Omental fat pad (tissue), 3 donors: ENCODE measurements at regions not wholly inside any gene's neighbourhood (a gene's known extent, or its start where the extent isn't known, plus 50 kb on each side); places are given as distances from the start of the nearest gene placed in this dataset.

Source experiments
- ATAC-seq: fragments of 150-250 bp; one replicate; pipeline ENCODE4 v1.9.1; 2016; ENCODE audit warnings: mild to moderate bottlenecking, moderate library complexity; ENCODE audit not compliant: low FRiP score
- DNase-seq: peaks from one replicate; pipeline ENCODE4 v3.0.0-alpha.2; 2019; ENCODE audit warnings: low spot score
- TF ChIP-seq, protein P1 (sequence below), 3 donors: fragments of 450-650 bp; IDR thresholded peaks; one replicate each; pipeline ENCODE4 v1.5.1; 2016 to 2017; ENCODE audit warnings: antibody characterized with exemption in 3 of 3, mild to moderate bottlenecking in 3 of 3, moderate library complexity in 2 of 3

DNA sequence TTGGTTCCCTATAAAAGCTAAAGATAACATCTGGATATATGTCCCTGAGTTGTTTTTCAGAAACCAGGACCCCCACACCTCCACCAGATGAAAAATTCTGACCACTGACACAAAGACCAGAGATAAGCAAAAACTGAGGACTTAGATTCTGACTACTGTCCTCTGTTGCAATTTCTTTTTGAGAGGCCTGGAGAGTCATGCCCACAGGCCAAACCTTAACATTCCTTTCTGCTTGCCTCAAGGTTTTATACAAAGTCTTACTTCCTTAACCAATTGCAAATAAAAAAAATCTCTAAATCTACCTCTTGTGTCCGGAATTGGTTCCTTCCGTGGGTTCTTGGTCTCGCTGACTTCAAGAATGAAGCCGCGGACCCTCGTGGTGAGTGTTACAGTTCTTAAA, 228.5 kb downstream of the ABCC12 start:
- DNase-seq (no peak), ATAC-seq (no peak)
- TF ChIP-seq, protein P1, sequence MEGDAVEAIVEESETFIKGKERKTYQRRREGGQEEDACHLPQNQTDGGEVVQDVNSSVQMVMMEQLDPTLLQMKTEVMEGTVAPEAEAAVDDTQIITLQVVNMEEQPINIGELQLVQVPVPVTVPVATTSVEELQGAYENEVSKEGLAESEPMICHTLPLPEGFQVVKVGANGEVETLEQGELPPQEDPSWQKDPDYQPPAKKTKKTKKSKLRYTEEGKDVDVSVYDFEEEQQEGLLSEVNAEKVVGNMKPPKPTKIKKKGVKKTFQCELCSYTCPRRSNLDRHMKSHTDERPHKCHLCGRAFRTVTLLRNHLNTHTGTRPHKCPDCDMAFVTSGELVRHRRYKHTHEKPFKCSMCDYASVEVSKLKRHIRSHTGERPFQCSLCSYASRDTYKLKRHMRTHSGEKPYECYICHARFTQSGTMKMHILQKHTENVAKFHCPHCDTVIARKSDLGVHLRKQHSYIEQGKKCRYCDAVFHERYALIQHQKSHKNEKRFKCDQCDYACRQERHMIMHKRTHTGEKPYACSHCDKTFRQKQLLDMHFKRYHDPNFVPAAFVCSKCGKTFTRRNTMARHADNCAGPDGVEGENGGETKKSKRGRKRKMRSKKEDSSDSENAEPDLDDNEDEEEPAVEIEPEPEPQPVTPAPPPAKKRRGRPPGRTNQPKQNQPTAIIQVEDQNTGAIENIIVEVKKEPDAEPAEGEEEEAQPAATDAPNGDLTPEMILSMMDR (IDR thresholded peaks at IDR 0.05) = no peak

DNA sequence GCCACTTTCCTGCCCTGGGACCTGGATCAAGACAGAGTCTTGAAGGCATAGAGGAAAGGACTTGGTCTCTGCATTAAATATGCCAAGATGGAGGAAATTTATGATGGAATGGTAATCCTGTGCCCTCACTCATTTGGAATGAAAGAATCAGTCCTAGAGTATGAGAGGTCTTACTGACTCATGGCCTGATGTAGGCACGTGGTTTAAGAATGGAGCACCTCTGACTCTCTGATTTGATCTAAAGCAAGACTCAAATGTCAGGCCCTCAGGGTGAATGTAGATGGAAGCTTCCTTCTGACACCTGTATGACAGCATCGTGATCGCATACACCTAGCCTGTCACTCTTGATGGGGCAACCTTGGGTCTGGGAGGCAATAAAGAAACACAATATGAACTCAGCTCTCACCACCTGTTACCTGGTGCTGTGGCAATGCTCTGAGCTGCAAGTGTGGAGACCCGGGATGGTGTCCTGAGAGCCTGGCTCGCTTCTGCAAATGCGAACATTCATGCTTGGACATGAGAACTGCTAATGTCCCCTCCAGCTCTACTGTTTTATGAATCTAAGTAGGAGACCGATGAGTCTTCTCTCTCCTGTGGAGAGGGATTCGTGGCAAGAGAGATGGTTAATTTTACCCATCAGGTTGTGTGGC, 229.9 kb downstream of the ABCC12 start:
- DNase-seq = no peak
- TF ChIP-seq, protein P1 (IDR thresholded peaks at IDR 0.05) = no peak
- no peak for ATAC-seq

DNA sequence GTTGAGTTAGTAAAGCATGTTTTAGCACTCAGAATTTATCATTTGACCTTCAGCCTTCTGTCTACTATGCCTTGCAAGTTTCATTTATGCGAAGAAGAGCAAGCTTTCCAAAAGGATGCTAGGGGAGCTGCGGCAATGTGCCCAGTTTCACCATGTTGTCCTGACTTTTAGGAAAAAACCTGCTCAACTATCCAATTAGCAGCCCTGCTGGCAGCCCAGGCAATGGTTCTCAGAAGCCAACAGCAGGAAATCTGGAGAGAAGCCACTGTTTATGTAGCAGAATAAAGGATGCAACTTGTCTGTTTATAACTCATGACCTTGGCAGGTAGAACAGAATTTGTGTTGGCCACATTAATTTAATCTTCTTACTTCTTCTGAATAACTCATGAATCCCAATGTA, 230.8 kb downstream of the ABCC12 start:
- TF ChIP-seq, protein P1 (IDR thresholded peaks at IDR 0.05) = no peak
- no peak for DNase-seq
- no peak for ATAC-seq

DNA sequence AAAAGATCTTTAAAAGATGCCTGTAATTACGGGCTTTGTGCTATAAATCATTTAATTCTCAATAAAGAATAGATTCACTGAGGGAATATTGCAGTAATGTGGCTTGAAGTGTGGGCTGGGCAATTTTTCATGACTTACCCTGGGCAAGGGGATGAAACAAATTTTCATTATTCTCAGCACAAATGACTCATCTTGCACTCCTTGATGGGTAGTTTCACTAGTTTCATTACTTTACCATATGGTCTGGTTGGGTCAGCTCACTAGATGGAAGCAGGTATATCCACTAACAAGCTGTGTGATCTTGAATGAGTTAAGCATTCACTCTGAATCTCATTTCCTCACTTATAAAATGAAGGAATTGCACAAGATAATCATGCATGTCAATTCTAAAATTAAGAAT, 234.3 kb downstream of the ABCC12 start:
- ATAC-seq (no peak), DNase-seq (no peak)
- TF ChIP-seq, protein P1 (IDR thresholded peaks at IDR 0.05) = no peak

DNA sequence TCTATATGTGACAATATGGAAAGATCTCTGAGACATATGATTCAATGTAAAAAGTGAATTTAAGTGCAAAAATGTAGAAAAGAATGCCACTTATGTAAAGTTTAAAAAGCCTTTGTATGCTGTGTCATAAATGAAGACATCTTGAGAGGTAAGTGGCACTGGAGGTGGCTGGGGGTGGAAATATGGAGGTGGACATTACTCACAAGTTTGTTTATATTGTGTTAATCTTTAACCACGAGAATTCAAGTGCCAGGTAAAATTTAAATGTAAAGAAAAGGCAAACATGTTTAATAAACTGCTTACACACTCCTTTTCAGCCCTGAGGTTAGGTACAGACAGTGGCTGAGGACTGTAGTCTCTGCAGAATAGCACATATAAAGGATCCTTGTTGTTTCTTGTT, 235.1 kb downstream of the ABCC12 start:
- ATAC-seq (no peak), DNase-seq (no peak)
- TF ChIP-seq, protein P1 (IDR thresholded peaks at IDR 0.05) = no peak

DNA sequence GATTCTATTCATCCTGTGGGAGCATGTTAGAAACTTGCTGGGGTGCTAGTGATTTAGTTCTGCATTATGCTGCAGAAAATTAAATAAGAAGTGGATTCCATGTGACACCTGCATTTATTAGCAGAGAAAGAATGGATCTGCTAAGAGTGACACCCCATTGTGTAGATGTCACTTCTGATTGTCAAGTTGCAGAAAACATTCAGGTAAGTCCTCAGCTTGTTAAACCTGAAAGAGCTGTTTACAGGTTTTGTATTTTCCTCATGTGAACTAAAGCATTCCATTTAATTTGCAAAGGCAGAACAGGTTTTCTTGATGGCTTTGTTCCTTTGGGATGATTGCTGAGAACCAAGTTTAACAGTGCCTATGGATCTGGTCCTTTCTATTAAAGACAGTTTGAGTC, 238.7 kb downstream of the ABCC12 start:
- ATAC-seq (no peak), DNase-seq (no peak)
- TF ChIP-seq, protein P1 (IDR thresholded peaks at IDR 0.05) = no peak

DNA sequence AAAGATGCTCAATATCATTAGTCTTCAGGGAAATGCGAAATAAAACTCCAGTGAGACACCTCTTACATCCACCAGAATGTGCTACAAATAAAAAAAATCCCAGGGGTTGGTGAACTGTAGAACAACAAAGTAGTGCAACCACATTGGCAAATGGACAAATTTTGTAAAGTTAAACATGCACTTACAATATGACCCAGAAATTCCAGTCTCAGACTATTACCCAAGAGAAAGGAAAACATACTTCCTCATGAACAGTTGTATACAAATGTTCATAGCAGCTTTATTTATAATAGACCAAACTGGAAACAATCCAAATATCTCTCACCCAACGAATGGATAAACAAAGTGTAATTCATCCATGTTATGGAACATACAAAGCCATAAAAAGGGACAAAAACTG, 239.5 kb downstream of the ABCC12 start:
- no peak for ATAC-seq
- DNase-seq = no peak
- TF ChIP-seq, protein P1 (IDR thresholded peaks at IDR 0.05) = no peak
